Lung (tissue), 11 donors: ENCODE measurements at regions not wholly inside any gene's neighbourhood (a gene's known extent, or its start where the extent isn't known, plus 50 kb on each side); places are given as distances from the start of the nearest gene placed in this dataset.
A peak's percentile ranks its signal among the peaks of the same experiment; 100 is the strongest.

Experiments
- ATAC-seq: fragments of 200-7000 bp; cut with Tn5 transposase; one replicate; pipeline ENCODE4 v1.9.1; 2020; ENCODE audit warnings: moderate number of reproducible peaks; ENCODE audit not compliant: insufficient read depth, low FRiP score
- DNase-seq, 3 donors: peaks; one replicate each; pipeline ENCODE4 v3.0.0-alpha.2; 2013 to 2017
- H3K27ac ChIP-seq, 2 donors: one replicate each; pipeline ENCODE4 v1.5.1; 2013; ENCODE audit warnings: mild to moderate bottlenecking in 2 of 2, moderate library complexity in 2 of 2, control low read depth in 1 of 2, inconsistent platforms in 1 of 2, low read depth in 1 of 2, low read length in 1 of 2
- H3K27me3 ChIP-seq, 3 donors: one replicate each; pipeline ENCODE4 v1.5.1; 2013; ENCODE audit warnings: low read length in 2 of 3; ENCODE audit not compliant: control insufficient read depth in 3 of 3, insufficient read depth in 3 of 3
- H3K36me3 ChIP-seq, 4 donors: one replicate each; pipeline ENCODE4 v1.5.1; 2013; ENCODE audit warnings: low read length in 4 of 4, mild to moderate bottlenecking in 1 of 4, moderate library complexity in 1 of 4; ENCODE audit not compliant: control insufficient read depth in 4 of 4, insufficient read depth in 4 of 4
- H3K4me1 ChIP-seq, 5 donors: one replicate each; pipeline ENCODE4 v1.5.1; 2013; ENCODE audit warnings: low read length in 5 of 5, mild to moderate bottlenecking in 2 of 5, moderate library complexity in 1 of 5; ENCODE audit not compliant: control insufficient read depth in 5 of 5, insufficient read depth in 5 of 5
- H3K4me3 ChIP-seq: one replicate; pipeline ENCODE4 v1.5.1; 2013; ENCODE audit warnings: mild to moderate bottlenecking, control low read depth, moderate library complexity
- H3K9ac ChIP-seq, 2 donors: one replicate each; pipeline ENCODE4 v1.5.1; 2013; ENCODE audit warnings: low read length in 2 of 2, control low read depth in 1 of 2; ENCODE audit not compliant: insufficient read depth in 1 of 2
- H3K9me3 ChIP-seq, 4 donors: one replicate each; pipeline ENCODE4 v1.5.1; 2013; ENCODE audit warnings: low read length in 3 of 4, mild to moderate bottlenecking in 1 of 4, moderate library complexity in 1 of 4; ENCODE audit not compliant: control insufficient read depth in 4 of 4, insufficient read depth in 3 of 4
- CTCF ChIP-seq: IDR thresholded peaks from 2 replicates; pipeline ENCODE4 v1.5.1; 2012; ENCODE audit warnings: mild to moderate bottlenecking; ENCODE audit errors: control extremely low read depth, extremely low read depth
- WGBS, 2 donors: extraction: QIAGEN DNeasy Blood & Tissue Kit; methylation state at CpG; one replicate each; pipeline ENCODE4 v1.1.7; 2013; 5-methylcytosine and 5-hydroxymethylcytosine counted together
- donor health status: control.
- donor health status: control.
- donor health status: Bipolar disorder and iron deficiency.
- donor health status: healthy.
- donor health status: DM: yes; HTN: yes; CAD: no.

- no peak overlapping the region for H3K9ac ChIP-seq
- no peak overlapping the region for H3K4me3 ChIP-seq
- no peak overlapping the region for H3K27ac ChIP-seq
- no peak for TF ChIP-seq CTCF
- WGBS, 2 donors = 49 to 60% methylated on average over 10 to 11 of the region's 11 CpGs
- no peak for ATAC-seq
- peaks cover 0 to 13% (median 0%) of the 10 kb centered on the region in 4 donors for H3K9me3 ChIP-seq
- DNase-seq = peak in 1 of 3 donors; percentile 39
- no peaks in the 10 kb centered on the region for H3K36me3 ChIP-seq
- peaks cover 0 to 28% (median 0%) of the 10 kb centered on the region in 5 donors for H3K4me1 ChIP-seq
- H3K27me3 ChIP-seq = peaks cover 0 to 11% (median 0%) of the 10 kb centered on the region in 3 donors
These were observed 647.4 kb downstream of the BCOR start for GRCh38 chrX:39450234-39450977.

GRCh38 chrX:39451046-39451445 lies 646.7 kb downstream of the BCOR start:
- H3K27me3 ChIP-seq = peaks cover 0 to 10% (median 0%) of the 10 kb centered on the region in 3 donors
- peaks cover 0 to 15% (median 0%) of the 10 kb centered on the region in 4 donors for H3K9me3 ChIP-seq
- H3K4me1 ChIP-seq = peaks cover 0 to 29% (median 0%) of the 10 kb centered on the region in 5 donors
- no peaks in the 10 kb centered on the region for H3K36me3 ChIP-seq
- H3K4me3 ChIP-seq = no peak overlapping the region
- H3K27ac ChIP-seq = no peak overlapping the region
- WGBS, 2 donors = 77 to 93% methylated on average over 7 of the region's 7 CpGs
- H3K9ac ChIP-seq = no peak overlapping the region
- no peak for ATAC-seq
- DNase-seq = no peak
- no peak for TF ChIP-seq CTCF

- DNase-seq (no peak), ATAC-seq (no peak)
- no peak overlapping the region for H3K4me3 ChIP-seq
- H3K9ac ChIP-seq = no peak overlapping the region
- WGBS, 2 donors = 49 to 70% methylated on average over 4 of the region's 4 CpGs
- peaks cover 0 to 5% (median 0%) of the 10 kb centered on the region in 3 donors for H3K27me3 ChIP-seq
- H3K9me3 ChIP-seq = peaks cover 0 to 15% (median 0%) of the 10 kb centered on the region in 4 donors
- peaks cover 0 to 29% (median 0%) of the 10 kb centered on the region in 5 donors for H3K4me1 ChIP-seq
- no peak for TF ChIP-seq CTCF
- H3K27ac ChIP-seq = no peak overlapping the region
- H3K36me3 ChIP-seq = no peaks in the 10 kb centered on the region
These were observed 645.4 kb downstream of the BCOR start for GRCh38 chrX:39452401-39452800.
